Progenitor cell of endocrine pancreas (in vitro differentiated cells): ENCODE measurements at regions not wholly inside any gene's neighbourhood (a gene's known extent, or its start where the extent isn't known, plus 50 kb on each side); places are given as distances from the start of the nearest gene placed in this dataset.

Experiments used
- DNase-seq: peaks from one replicate; pipeline ENCODE4 v3.0.0; 2021; ENCODE audit warnings: low spot score; ENCODE audit not compliant: unreplicated experiment
- H3K27ac Mint-ChIP-seq: 2 replicates; pipeline ENCODE4 v1.8.0; 2021; ENCODE audit warnings: mild to moderate bottlenecking, moderate library complexity, mixed read lengths
- H3K27me3 Mint-ChIP-seq: 2 replicates; pipeline ENCODE4 v1.8.0; 2021; ENCODE audit warnings: mixed read lengths
- H3K36me3 Mint-ChIP-seq: 2 replicates; pipeline ENCODE4 v1.8.0; 2022; ENCODE audit warnings: mixed read lengths; ENCODE audit not compliant: insufficient read depth
- H3K4me1 Mint-ChIP-seq: 2 replicates; pipeline ENCODE4 v1.8.0; 2021; ENCODE audit warnings: low read depth, mixed read lengths
- H3K4me3 Mint-ChIP-seq: 2 replicates; pipeline ENCODE4 v1.8.0; 2021; ENCODE audit warnings: low read depth, mild to moderate bottlenecking, moderate library complexity, mixed read lengths
- H3K9me3 Mint-ChIP-seq: 2 replicates; pipeline ENCODE4 v1.8.0; 2021; ENCODE audit warnings: low read depth, mixed read lengths
- TF ChIP-seq, protein P1 (sequence below): fragments of 200-600 bp; sonication (generic); IDR thresholded peaks from one replicate; pipeline ENCODE4 v1.5.0; 2021; ENCODE audit warnings: antibody characterized with exemption, mild to moderate bottlenecking; ENCODE audit not compliant: unreplicated experiment

DNA sequence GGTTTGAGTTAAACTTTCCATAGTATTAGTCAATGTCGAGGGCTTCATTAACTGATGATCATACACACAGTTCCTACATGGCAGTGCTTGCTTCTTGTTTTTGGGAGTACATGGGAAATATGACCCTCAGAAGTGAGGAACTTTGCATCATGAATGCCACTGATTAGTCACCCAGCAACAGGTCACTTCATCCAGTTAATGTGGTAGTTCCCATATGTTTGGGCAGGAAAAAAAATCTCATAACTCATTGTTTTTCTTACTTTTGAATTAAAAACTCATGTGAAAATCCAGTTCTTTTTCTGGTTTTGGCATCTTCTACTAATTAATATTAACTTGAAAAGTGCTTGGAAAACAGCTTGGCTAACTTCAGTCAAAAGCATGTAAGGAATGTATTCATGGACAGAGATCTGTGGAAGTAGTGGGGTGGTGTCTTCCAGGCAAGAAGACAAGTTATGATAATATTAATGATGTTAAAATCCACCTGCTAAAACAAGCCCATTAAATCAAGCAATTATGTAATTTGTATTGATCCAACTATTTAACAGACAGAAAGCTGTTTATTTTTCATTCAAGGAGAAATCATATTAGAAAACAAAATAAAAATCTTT is 309.1 kb upstream of the NAV3 start:
- Mint-ChIP-seq H3K4me1 (no peaks in the 10 kb centered on the region), H3K4me3 (no peak overlapping the region), H3K9me3 (no peaks in the 10 kb centered on the region), H3K27ac (no peak overlapping the region), H3K27me3 (no peaks in the 10 kb centered on the region), H3K36me3 (no peaks in the 10 kb centered on the region)
- TF ChIP-seq, protein P1, sequence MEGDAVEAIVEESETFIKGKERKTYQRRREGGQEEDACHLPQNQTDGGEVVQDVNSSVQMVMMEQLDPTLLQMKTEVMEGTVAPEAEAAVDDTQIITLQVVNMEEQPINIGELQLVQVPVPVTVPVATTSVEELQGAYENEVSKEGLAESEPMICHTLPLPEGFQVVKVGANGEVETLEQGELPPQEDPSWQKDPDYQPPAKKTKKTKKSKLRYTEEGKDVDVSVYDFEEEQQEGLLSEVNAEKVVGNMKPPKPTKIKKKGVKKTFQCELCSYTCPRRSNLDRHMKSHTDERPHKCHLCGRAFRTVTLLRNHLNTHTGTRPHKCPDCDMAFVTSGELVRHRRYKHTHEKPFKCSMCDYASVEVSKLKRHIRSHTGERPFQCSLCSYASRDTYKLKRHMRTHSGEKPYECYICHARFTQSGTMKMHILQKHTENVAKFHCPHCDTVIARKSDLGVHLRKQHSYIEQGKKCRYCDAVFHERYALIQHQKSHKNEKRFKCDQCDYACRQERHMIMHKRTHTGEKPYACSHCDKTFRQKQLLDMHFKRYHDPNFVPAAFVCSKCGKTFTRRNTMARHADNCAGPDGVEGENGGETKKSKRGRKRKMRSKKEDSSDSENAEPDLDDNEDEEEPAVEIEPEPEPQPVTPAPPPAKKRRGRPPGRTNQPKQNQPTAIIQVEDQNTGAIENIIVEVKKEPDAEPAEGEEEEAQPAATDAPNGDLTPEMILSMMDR = no peak
- no peak for DNase-seq

DNA sequence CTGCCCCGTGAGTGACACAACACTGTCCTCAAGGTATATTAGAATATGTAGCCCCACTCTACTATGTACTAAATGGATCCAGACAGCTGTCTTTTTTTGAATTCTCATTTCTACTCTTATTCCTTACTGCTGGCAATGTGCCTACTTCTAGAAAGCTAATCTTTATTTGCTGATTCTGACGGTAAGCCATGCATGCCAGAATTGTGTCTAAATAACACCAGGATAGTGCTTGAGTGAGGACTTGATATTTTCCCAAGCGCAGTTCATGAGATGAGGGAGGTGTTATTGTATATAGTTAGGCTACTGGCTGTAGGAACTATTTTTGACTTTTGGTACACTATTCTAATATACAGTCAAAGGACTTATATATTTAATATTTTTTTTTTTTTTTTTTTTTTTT is 316.2 kb upstream of the NAV3 start:
- Mint-ChIP-seq H3K4me1 (no peaks in the 10 kb centered on the region), H3K36me3 (no peaks in the 10 kb centered on the region), H3K9me3 (no peaks in the 10 kb centered on the region), H3K27ac (no peak overlapping the region), H3K4me3 (no peak overlapping the region), H3K27me3 (peaks cover 25% of the 10 kb centered on the region)
- TF ChIP-seq, protein P1 = no peak
- DNase-seq = no peak

DNA sequence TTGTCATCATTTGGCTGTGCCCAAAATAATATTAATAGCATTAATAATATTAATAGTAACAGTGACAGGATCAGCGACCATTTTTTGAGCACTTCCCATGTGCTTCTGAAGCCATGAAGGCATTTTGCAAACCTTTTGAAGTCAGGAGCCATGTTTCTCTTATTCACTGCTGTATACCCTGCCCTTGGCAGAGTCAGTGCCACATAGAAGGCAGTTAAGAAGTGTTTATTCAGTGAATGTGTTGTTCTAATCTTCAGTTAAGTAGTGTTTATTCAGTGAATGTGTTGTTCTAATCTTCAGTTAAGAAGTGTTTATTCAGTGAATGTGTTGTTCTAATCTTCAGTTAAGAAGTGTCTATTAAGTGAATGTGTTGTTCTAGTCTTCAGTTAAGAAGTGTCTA is 319.7 kb upstream of the NAV3 start:
- TF ChIP-seq, protein P1 = no peak
- no peak for DNase-seq
- no peak overlapping the region for H3K27ac Mint-ChIP-seq
- H3K4me1 Mint-ChIP-seq = no peaks in the 10 kb centered on the region
- no peak overlapping the region for H3K4me3 Mint-ChIP-seq
- H3K36me3 Mint-ChIP-seq = no peaks in the 10 kb centered on the region
- H3K27me3 Mint-ChIP-seq = peaks cover 51% of the 10 kb centered on the region
- H3K9me3 Mint-ChIP-seq = no peaks in the 10 kb centered on the region

DNA sequence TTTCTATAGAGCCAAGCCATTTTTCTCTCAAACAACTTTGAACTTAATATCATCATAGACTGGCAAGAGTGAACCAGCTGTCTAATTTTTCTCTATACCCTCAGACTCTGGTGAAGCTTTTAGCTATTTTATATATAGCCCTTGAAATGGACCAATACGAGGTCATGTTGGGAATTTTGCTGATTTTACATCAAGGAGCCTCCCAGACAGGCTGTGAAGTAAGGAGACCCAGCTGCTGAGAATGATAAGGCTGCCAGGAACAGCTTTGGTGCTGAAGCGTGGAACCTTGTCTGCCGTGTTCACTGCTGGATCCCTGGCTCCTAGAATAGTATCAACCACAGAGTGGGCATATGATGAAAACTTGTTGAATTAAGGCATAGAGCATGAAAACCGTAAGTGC is 326.2 kb upstream of the NAV3 start:
- Mint-ChIP-seq H3K9me3 (no peaks in the 10 kb centered on the region), H3K27ac (no peak overlapping the region), H3K4me1 (no peaks in the 10 kb centered on the region), H3K4me3 (no peak overlapping the region), H3K36me3 (no peaks in the 10 kb centered on the region), H3K27me3 (peaks cover 39% of the 10 kb centered on the region)
- no peak for DNase-seq
- TF ChIP-seq, protein P1 = no peak

DNA sequence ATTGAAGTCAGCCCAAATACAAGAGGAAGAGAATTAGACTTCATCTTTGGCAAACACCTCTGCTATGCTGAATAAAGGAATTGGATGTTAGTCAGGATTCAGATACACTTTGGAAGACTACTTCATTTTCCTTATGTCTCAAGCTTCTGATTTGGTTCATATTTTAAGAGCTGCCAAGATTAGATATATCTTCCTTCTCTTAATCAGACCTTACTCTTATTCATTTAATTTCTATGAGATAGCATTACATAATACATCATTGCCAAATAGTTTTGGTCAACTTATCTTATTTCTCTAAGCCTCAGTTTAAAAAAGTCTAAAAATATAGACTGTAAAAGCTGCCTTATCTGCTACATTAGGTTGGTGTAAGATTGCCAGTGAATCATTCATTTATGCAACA is 330.6 kb upstream of the NAV3 start:
- Mint-ChIP-seq H3K9me3 (no peaks in the 10 kb centered on the region), H3K36me3 (no peaks in the 10 kb centered on the region), H3K4me1 (no peaks in the 10 kb centered on the region), H3K27me3 (peaks cover 9% of the 10 kb centered on the region), H3K4me3 (no peak overlapping the region), H3K27ac (no peak overlapping the region)
- no peak for DNase-seq
- TF ChIP-seq, protein P1 = no peak
